ENCODE measurements at regions not wholly inside any gene's neighbourhood (a gene's known extent, or its start where the extent isn't known, plus 50 kb on each side); places are given as distances from the start of the nearest gene placed in this dataset.

DNA sequence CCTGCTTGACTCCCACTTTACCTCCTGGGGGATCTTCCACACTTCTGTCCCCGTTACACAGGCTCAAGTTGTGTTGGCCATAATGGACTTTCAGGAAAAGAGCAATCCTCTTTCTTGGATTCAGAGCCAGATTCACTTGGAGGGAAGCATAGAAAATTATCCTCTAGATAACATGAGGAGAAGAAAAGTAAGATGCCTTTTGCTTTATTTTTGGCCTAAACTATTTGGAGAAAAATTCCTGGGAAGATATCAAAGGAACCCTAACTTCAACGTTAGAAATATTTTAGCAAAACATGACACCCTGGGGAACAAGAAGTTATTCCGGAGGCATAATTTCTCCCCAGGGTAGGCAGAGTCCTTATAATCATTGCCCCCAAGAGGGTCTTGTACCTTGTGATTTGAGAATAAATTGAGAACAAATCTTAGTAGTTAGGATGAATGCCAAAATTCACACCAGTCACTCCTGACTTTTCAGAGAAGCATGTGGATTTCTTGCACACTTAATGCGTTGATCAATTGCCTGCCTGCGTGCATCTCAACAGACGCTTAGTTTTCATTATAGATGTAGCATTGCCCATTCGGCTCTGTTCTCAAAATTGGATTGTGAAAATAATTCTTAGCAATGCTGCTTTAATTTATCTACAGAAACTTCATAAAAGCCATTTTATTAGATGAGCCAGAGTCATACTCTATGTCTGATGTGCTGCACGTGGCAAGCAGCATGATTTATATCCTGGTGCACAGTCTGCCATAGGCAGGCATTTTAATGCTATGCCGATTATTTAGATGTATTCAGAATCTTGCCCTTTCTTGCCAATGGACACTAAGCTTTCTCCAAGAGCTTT, 224.4 kb downstream of the C7orf25 start:
- H3K14ac ChIP-seq (ENCODE audit: insufficient read depth, low read length): no peak overlapping the region
- no peak for DNase-seq
- H3K79me2 ChIP-seq (ENCODE audit: insufficient read depth, low read length): no peaks in the 10 kb centered on the region
- no peaks in the 10 kb centered on the region for H3K23me2 ChIP-seq (ENCODE audit: insufficient read length, low read depth, low read length, poor library complexity, severe bottlenecking)
- Mint-ChIP-seq H3K4me3 (no peak overlapping the region), H3K27ac (no peak overlapping the region), H3K27me3 (ENCODE audit: low read depth) (peaks cover 39% of the 10 kb centered on the region), H3K9me3 (peaks cover 0 to 2% of the 10 kb centered on the region in 2 experiments; a peak in 2 of 5 replicates), H3K4me1 (peaks cover 45 to 54% of the 10 kb centered on the region in 2 experiments), H3K36me3 (ENCODE audit: insufficient read depth in 1 of 3, low read depth in 3 of 3) (peaks cover 0 to 6% (median 0%) of the 10 kb centered on the region in 3 experiments; a peak in 3 of 7 replicates)
- H4K91ac ChIP-seq (ENCODE audit: insufficient read length, low read depth, low read length): no peak overlapping the region
- H2BK120ac ChIP-seq (ENCODE audit: low read depth, low read length, poor library complexity, severe bottlenecking): no peak overlapping the region
- H2AFZ ChIP-seq (ENCODE audit: low read length): no peak overlapping the region
- H4K20me1 ChIP-seq (ENCODE audit: control insufficient read depth, insufficient read depth, insufficient read length): no peaks in the 10 kb centered on the region
- no peak overlapping the region for H3K4ac ChIP-seq (ENCODE audit: low read depth, low read length)
- no peak overlapping the region for H2BK12ac ChIP-seq (ENCODE audit: insufficient read length, low read depth, low read length)
- no peak overlapping the region for H3K9ac ChIP-seq (ENCODE audit: extremely low read depth, insufficient read length, low read length)
- H3K56ac ChIP-seq (ENCODE audit: insufficient read length, low read depth, low read length): no peak overlapping the region
- H2BK15ac ChIP-seq (ENCODE audit: low read depth, low read length): no peak overlapping the region
- no peaks in the 10 kb centered on the region for H3K79me1 ChIP-seq (ENCODE audit: insufficient read depth, low read depth, low read length, poor library complexity, severe bottlenecking)
- no peak overlapping the region for H3T11ph ChIP-seq (ENCODE audit: low read length)
- peaks cover 17% of the 10 kb centered on the region; the same call in 1 of the 2 replicates for H3K4me1 ChIP-seq (ENCODE audit: insufficient read depth, low read length)
- TF ChIP-seq, protein P1, sequence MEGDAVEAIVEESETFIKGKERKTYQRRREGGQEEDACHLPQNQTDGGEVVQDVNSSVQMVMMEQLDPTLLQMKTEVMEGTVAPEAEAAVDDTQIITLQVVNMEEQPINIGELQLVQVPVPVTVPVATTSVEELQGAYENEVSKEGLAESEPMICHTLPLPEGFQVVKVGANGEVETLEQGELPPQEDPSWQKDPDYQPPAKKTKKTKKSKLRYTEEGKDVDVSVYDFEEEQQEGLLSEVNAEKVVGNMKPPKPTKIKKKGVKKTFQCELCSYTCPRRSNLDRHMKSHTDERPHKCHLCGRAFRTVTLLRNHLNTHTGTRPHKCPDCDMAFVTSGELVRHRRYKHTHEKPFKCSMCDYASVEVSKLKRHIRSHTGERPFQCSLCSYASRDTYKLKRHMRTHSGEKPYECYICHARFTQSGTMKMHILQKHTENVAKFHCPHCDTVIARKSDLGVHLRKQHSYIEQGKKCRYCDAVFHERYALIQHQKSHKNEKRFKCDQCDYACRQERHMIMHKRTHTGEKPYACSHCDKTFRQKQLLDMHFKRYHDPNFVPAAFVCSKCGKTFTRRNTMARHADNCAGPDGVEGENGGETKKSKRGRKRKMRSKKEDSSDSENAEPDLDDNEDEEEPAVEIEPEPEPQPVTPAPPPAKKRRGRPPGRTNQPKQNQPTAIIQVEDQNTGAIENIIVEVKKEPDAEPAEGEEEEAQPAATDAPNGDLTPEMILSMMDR (conservative IDR thresholded peaks at IDR 0.05): no peak
- H3K23ac ChIP-seq (ENCODE audit: insufficient read length, low read depth, low read length): no peak overlapping the region
- H3K27ac ChIP-seq (ENCODE audit: insufficient read length, low read depth, low read length): no peak overlapping the region
- H3K27me3 ChIP-seq (ENCODE audit: insufficient read depth, low read length): peaks cover 3% of the 10 kb centered on the region; the same call in 1 of the 2 replicates
- WGBS (ENCODE audit: extremely low coverage, insufficient read length, low lambda C conversion rate): no CpG with 5 or more reads among the region's 9 CpGs
- H4K8ac ChIP-seq (replicated peaks; ENCODE audit: insufficient read length, low read depth, low read length): no peak overlapping the region
- H4K5ac ChIP-seq (ENCODE audit: insufficient read length, low read depth, low read length): no peak overlapping the region
- H3K9me3 ChIP-seq (ENCODE audit: control insufficient read depth, low read depth, low read length): no peaks in the 10 kb centered on the region
- H2AK5ac ChIP-seq (ENCODE audit: insufficient read length, low read length): no peak overlapping the region
- no peak overlapping the region for H2BK20ac ChIP-seq (ENCODE audit: low read depth, low read length, poor library complexity, severe bottlenecking)
- no peak overlapping the region for H2BK5ac ChIP-seq (ENCODE audit: insufficient read length, low read length)
- H3K18ac ChIP-seq (ENCODE audit: insufficient read length, low read depth, low read length): no peak overlapping the region
- H3K4me2 ChIP-seq (ENCODE audit: insufficient read depth, insufficient read length, low read length): no peak overlapping the region
